ENCODE measurements at regions not wholly inside any gene's neighbourhood (a gene's known extent, or its start where the extent isn't known, plus 50 kb on each side); places are given as distances from the start of the nearest gene placed in this dataset.

GRCh38 chr2:6794448-6794847 lies 71.3 kb downstream of the CMPK2 start:
- WGBS (ENCODE audit: insufficient coverage, low coverage, low lambda C conversion rate, missing lambda C conversion rate) = 77% methylated on average over 8 of the region's 8 CpGs
- H3K4me1 ChIP-seq = no peaks in the 10 kb centered on the region
- ATAC-seq (no peak), DNase-seq (no peak)
- H3K27ac ChIP-seq = no peak overlapping the region
- H3K4me3 ChIP-seq = no peak overlapping the region
- TF ChIP-seq POLR2A (IDR thresholded peaks at IDR 0.05) = no peak
- TF ChIP-seq CTCF (IDR thresholded peaks at IDR 0.05) = no peak
- no peaks in the 10 kb centered on the region for H3K36me3 ChIP-seq
- intact Hi-C loops (cut with DNase I) = no loop called here
- H3K27me3 ChIP-seq = no peaks in the 10 kb centered on the region
- H3K9me3 ChIP-seq = no peaks in the 10 kb centered on the region

Small RNAs in the stretch of these regions (microRNA-seq; reads per million reads assigned to microRNA genes)
- gene MIR7158 (0 reads per million in 2 donors), gene MIR7515 (0 reads per million in 2 donors)

Small RNAs in the stretch of these regions (small RNA-seq; reads per million reads assigned to genes)
- gene MIR7158 = 0 reads per million in 2 experiments

Measured in right lobe of liver (tissue), 6 donors.